Stomach (tissue), 4 donors: ENCODE measurements at regions not wholly inside any gene's neighbourhood (a gene's known extent, or its start where the extent isn't known, plus 50 kb on each side); places are given as distances from the start of the nearest gene placed in this dataset.

Experiments
- POLR2A ChIP-seq, 4 donors: fragments of 450-650 bp; IDR thresholded peaks; one replicate each; pipeline ENCODE4 v1.6.1; 2016; ENCODE audit warnings: antibody characterized with exemption in 4 of 4, control low read depth in 2 of 4, mild to moderate bottlenecking in 1 of 4, moderate library complexity in 1 of 4
- POLR2AphosphoS5 ChIP-seq, 3 donors: sonication (generic); formaldehyde crosslinking; IDR thresholded peaks; one replicate each; pipeline ENCODE4 v1.6.1; 2016; ENCODE audit warnings: antibody characterized with exemption in 3 of 3
- TF ChIP-seq, protein P1 (sequence below), 7 experiments: fragments of 450-650 bp in 4 of 7; fragments of 200-600 bp in 3 of 7; sonication (generic) in 3 of 7; IDR thresholded peaks; one replicate each; pipeline ENCODE4 v1.5.1; 2016 to 2019; ENCODE audit warnings: antibody characterized with exemption in 7 of 7, control low read depth in 2 of 7, mild to moderate bottlenecking in 1 of 7

DNA sequence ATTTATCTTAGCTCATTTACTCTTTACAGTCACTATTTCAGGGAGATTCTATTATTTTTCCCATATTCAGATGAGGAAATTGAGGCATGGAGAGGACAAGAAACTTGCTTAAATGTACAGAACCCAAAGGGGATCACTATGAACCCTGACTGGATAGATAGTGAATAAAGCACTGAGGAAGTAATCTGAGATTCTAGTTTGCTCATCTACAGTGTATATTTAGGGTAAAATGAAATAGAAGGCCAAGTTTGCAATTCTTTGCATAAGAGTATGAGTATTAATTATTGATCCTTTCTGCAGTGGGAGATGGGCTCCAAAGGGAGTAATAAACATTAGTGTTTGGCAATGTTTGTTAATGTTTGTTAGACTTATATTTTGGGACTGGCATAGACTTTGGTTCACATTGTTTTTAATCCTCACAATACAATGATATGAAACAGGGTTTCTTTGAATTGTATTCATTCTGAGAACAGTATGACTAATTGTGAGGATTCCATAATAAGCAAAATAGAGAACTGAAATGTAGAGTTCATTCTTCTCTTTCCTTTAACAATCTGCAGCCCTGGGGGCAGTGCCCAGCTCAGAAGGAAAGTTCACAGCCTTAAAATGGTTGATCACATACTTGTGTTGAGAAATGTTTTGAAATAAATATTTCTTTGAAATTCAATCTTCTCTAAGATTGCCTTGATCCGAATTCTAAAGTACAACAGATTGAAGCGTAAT lies 131.0 kb upstream of the ZNF804B start:
- no peak for TF ChIP-seq POLR2A (IDR thresholded peaks at IDR 0.05)
- TF ChIP-seq, protein P1, sequence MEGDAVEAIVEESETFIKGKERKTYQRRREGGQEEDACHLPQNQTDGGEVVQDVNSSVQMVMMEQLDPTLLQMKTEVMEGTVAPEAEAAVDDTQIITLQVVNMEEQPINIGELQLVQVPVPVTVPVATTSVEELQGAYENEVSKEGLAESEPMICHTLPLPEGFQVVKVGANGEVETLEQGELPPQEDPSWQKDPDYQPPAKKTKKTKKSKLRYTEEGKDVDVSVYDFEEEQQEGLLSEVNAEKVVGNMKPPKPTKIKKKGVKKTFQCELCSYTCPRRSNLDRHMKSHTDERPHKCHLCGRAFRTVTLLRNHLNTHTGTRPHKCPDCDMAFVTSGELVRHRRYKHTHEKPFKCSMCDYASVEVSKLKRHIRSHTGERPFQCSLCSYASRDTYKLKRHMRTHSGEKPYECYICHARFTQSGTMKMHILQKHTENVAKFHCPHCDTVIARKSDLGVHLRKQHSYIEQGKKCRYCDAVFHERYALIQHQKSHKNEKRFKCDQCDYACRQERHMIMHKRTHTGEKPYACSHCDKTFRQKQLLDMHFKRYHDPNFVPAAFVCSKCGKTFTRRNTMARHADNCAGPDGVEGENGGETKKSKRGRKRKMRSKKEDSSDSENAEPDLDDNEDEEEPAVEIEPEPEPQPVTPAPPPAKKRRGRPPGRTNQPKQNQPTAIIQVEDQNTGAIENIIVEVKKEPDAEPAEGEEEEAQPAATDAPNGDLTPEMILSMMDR (IDR thresholded peaks at IDR 0.05) = no peak
- TF ChIP-seq POLR2AphosphoS5 (IDR thresholded peaks at IDR 0.05) = no peak
